Uterus (tissue), 3 donors: ENCODE measurements at regions not wholly inside any gene's neighbourhood (a gene's known extent, or its start where the extent isn't known, plus 50 kb on each side); places are given as distances from the start of the nearest gene placed in this dataset.

Experiments used
- DNase-seq, 2 donors: peaks; one replicate each; pipeline ENCODE4 v3.0.0-alpha.2; 2019 to 2020
- H3K27ac ChIP-seq, 2 donors: fragments of 200-600 bp; sonication (generic); 1 replicate in 1 of 2; 2 replicates in 1 of 2; pipeline ENCODE4 v1.5.1; 2016 to 2018
- H3K27me3 ChIP-seq, 2 donors: fragments of 200-600 bp; sonication (generic); one replicate each; pipeline ENCODE4 v1.5.1; 2018 to 2019; ENCODE audit warnings: control low read depth in 1 of 2
- H3K36me3 ChIP-seq, 2 donors: fragments of 200-600 bp; sonication (generic); one replicate each; pipeline ENCODE4 v1.5.1; 2019; ENCODE audit warnings: control low read depth in 1 of 2
- H3K4me1 ChIP-seq, 2 donors: fragments of 200-600 bp; sonication (generic); one replicate each; pipeline ENCODE4 v1.5.1; 2018 to 2019; ENCODE audit warnings: control low read depth in 1 of 2
- H3K4me3 ChIP-seq, 2 donors: fragments of 200-600 bp; sonication (generic); 1 replicate in 1 of 2; 2 replicates in 1 of 2; pipeline ENCODE4 v1.5.1; 2018 to 2019; ENCODE audit warnings: mild to moderate bottlenecking in 1 of 2
- H3K9me3 ChIP-seq, 2 donors: fragments of 200-600 bp; sonication (generic); one replicate each; pipeline ENCODE4 v1.5.1; 2019; ENCODE audit warnings: control low read depth in 1 of 2
- POLR2A ChIP-seq, 2 donors: fragments of 450-650 bp; IDR thresholded peaks; one replicate each; pipeline ENCODE4 v1.6.1; 2016; ENCODE audit warnings: antibody characterized with exemption in 2 of 2, mild to moderate bottlenecking in 1 of 2, moderate library complexity in 1 of 2
- intact Hi-C: fragments of 100-400 bp; cut with DNase I; formaldehyde crosslinking; loops from one replicate; pipeline ENCODE4 v1.15.1; 2023; ENCODE audit warnings: low total_unique reads
- TF ChIP-seq, protein P1 (sequence below), 4 experiments: fragments of 200-600 bp in 2 of 4; fragments of 450-650 bp in 2 of 4; sonication (generic) in 2 of 4; IDR thresholded peaks; one replicate each; pipeline ENCODE4 v1.5.1; 2016 to 2019; ENCODE audit warnings: antibody characterized with exemption in 4 of 4, mild to moderate bottlenecking in 2 of 4, moderate library complexity in 1 of 4
- donor health status: DM: yes; HTN: yes; CAD: no.

DNA sequence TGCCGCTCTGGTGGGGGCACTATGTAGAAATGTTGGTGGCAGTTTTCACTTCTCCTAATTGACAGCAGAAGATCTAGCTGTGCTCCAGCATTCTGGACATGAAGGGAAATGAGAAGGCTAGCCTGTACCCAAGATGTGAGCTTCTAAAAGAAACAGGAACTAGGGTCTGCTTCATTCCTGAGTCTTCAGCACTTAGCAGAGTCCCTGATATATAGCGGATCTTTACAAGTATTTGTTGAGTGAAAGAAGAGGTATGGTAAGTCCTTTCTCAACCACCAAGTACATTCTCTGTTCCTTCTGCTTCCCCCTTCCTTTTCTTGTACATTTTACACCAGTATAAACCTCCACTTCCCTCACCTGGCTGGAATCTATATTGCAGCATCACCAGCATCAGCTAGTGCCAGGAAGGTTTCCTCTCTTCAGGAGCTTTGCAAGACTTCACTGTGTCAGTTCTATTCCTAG is 408.3 kb upstream of the CADM1 start:
- no peak for DNase-seq
- intact Hi-C loops = no loop called here
- H3K27me3 ChIP-seq = no peaks in the 10 kb centered on the region
- no peaks in the 10 kb centered on the region for H3K36me3 ChIP-seq
- no peak overlapping the region for H3K4me3 ChIP-seq
- H3K9me3 ChIP-seq = no peaks in the 10 kb centered on the region
- H3K4me1 ChIP-seq = no peaks in the 10 kb centered on the region
- no peak overlapping the region for H3K27ac ChIP-seq
- TF ChIP-seq, protein P1, sequence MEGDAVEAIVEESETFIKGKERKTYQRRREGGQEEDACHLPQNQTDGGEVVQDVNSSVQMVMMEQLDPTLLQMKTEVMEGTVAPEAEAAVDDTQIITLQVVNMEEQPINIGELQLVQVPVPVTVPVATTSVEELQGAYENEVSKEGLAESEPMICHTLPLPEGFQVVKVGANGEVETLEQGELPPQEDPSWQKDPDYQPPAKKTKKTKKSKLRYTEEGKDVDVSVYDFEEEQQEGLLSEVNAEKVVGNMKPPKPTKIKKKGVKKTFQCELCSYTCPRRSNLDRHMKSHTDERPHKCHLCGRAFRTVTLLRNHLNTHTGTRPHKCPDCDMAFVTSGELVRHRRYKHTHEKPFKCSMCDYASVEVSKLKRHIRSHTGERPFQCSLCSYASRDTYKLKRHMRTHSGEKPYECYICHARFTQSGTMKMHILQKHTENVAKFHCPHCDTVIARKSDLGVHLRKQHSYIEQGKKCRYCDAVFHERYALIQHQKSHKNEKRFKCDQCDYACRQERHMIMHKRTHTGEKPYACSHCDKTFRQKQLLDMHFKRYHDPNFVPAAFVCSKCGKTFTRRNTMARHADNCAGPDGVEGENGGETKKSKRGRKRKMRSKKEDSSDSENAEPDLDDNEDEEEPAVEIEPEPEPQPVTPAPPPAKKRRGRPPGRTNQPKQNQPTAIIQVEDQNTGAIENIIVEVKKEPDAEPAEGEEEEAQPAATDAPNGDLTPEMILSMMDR (IDR thresholded peaks at IDR 0.05) = peak in 1 of 4 experiments; percentile 3
- TF ChIP-seq POLR2A (IDR thresholded peaks at IDR 0.05) = no peak

DNA sequence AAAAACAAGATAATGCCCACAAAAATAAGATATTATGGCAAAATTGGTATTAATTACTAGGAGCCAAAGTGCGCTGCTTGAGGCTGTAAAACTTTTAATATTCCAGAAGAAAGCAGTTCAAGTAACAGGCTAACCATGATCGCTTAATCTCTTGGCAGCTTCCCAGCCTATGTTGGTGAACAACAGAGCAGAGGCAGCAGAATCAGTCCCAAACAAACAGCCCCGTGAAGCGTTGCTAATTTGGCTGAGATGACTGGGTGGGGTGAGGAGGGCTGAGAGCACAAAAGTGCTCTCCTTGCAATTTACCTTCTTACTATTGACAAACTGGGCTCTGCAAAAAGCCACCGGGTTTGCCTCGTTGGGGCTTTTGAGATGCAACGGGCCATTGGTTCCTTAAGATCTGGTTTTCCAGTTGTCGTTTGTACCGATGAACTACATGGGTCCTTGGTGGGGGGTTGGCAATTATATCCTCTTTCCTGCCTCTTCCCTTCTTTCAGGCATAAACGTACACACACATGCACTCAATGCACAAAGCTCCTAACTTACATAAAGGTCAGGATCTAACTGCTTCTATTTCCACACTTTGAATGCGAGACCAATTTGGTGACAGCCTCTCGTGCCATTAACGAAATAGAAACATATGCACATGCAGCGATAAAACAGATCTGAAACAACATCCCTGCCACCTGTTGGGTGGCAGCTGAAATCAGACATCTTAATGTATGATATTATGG is 407.6 kb upstream of the CADM1 start:
- Histone ChIP-seq H3K4me3 (no peak overlapping the region), H3K36me3 (no peaks in the 10 kb centered on the region), H3K4me1 (no peaks in the 10 kb centered on the region), H3K9me3 (no peaks in the 10 kb centered on the region), H3K27me3 (no peaks in the 10 kb centered on the region), H3K27ac (no peak overlapping the region)
- TF ChIP-seq POLR2A (IDR thresholded peaks at IDR 0.05) = no peak
- TF ChIP-seq, protein P1 (IDR thresholded peaks at IDR 0.05) = no peak
- DNase-seq = no peak
- intact Hi-C loops = no loop called here

DNA sequence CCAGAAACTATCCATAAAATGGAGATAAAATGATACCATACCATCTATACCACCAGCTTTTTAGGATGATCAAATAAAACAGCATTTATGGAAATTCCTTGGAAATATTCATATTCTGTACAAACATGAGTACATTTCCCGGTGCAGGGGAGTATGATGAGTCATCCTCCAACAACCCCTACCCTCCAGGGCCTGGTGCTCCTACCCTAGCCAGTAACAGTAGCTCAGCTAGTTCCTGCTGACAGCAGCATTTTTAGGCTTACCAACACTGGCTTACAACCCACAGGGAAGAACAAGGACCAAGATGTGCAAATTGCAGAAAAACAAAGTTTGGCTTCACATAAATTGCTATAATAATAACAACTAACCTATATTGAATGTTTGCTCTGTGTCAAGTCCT is 406.2 kb upstream of the CADM1 start:
- DNase-seq = no peak
- intact Hi-C loops = no loop called here
- Histone ChIP-seq H3K27ac (no peak overlapping the region), H3K4me3 (no peak overlapping the region), H3K27me3 (no peaks in the 10 kb centered on the region), H3K4me1 (no peaks in the 10 kb centered on the region), H3K9me3 (no peaks in the 10 kb centered on the region), H3K36me3 (no peaks in the 10 kb centered on the region)
- TF ChIP-seq, protein P1 (IDR thresholded peaks at IDR 0.05) = no peak
- no peak for TF ChIP-seq POLR2A (IDR thresholded peaks at IDR 0.05)

DNA sequence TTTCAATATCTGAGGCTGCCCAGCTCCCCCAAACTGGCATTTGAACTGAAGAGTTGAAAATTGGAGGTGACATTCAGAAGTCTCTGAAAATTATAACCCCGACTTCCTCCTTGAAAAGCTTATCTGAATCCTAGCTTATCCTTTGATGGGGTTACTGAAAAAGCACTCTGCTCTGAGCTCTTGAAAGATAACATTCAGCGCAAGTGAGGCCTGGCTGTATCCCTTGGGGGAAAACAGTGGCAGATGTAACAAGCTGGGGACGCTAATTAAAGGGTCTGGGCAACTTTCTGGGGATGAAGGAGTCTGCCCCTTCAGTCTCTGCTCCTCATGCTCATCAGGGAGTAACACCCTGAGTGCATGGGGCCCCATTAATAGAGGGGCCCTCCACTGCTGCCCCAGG is 402.0 kb upstream of the CADM1 start:
- Histone ChIP-seq H3K4me1 (no peaks in the 10 kb centered on the region), H3K36me3 (no peaks in the 10 kb centered on the region), H3K27me3 (no peaks in the 10 kb centered on the region), H3K27ac (no peak overlapping the region), H3K9me3 (no peaks in the 10 kb centered on the region), H3K4me3 (no peak overlapping the region)
- DNase-seq = no peak
- intact Hi-C loops = no loop called here
- TF ChIP-seq POLR2A (IDR thresholded peaks at IDR 0.05) = no peak
- TF ChIP-seq, protein P1 (IDR thresholded peaks at IDR 0.05) = no peak

DNA sequence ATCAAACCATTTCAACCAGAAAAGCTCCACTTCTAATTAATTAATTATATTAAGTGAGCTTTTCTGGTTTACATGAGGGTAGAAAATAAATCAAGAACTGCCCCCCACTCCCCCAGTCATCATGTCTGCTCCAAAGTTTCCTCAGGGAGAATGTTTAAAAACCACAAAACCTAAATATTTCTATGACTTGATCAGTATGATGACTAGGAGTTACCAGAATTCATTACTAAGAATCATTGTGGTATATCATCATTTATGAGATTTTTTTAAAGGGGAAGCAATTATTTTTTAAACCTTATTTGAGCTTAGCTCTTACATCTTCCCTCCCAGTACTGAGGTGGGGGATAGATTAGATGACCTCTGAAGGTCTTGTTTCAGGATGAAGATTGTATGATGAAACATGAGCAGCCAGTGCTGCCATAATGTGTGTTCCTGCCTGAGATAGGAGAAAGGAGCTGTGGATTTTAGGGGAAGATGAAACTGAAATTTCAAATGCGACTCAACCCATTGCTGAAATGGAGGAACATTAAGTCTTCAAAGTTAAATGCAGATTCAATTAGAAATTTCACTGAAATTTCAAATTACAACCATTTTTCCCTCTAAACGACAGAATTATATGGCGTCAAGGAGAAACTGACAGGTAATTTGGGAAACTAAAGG is 401.3 kb upstream of the CADM1 start:
- H3K36me3 ChIP-seq = no peaks in the 10 kb centered on the region
- intact Hi-C loops = no loop called here
- no peaks in the 10 kb centered on the region for H3K27me3 ChIP-seq
- H3K9me3 ChIP-seq = no peaks in the 10 kb centered on the region
- no peak overlapping the region for H3K27ac ChIP-seq
- no peak overlapping the region for H3K4me3 ChIP-seq
- TF ChIP-seq POLR2A (IDR thresholded peaks at IDR 0.05) = no peak
- TF ChIP-seq, protein P1 (IDR thresholded peaks at IDR 0.05) = no peak
- H3K4me1 ChIP-seq = no peaks in the 10 kb centered on the region
- DNase-seq = no peak
